Dedifferentiated amniotic fluid mesenchymal stem cell (primary cell): ENCODE measurements at regions not wholly inside any gene's neighbourhood (a gene's known extent, or its start where the extent isn't known, plus 50 kb on each side); places are given as distances from the start of the nearest gene placed in this dataset.
A peak's percentile ranks its signal among the peaks of the same experiment; 100 is the strongest.
"Not testable (repeated sequence)": the region's sequence is repeated elsewhere in the genome, so short reads cannot be mapped to it uniquely, and the experiment has no call there.

Source experiments
- DNase-seq: peaks from one replicate; pipeline ENCODE4 v3.0.0-alpha.2; 2016; ENCODE audit errors: extremely low spot score

- DNase-seq: no peak
Measured at GRCh38 chr1:177891809-177892208, 78.0 kb downstream of the SEC16B start.

- no peak for DNase-seq
Measured at GRCh38 chr1:177890479-177890878, 79.4 kb downstream of the SEC16B start.

DNA sequence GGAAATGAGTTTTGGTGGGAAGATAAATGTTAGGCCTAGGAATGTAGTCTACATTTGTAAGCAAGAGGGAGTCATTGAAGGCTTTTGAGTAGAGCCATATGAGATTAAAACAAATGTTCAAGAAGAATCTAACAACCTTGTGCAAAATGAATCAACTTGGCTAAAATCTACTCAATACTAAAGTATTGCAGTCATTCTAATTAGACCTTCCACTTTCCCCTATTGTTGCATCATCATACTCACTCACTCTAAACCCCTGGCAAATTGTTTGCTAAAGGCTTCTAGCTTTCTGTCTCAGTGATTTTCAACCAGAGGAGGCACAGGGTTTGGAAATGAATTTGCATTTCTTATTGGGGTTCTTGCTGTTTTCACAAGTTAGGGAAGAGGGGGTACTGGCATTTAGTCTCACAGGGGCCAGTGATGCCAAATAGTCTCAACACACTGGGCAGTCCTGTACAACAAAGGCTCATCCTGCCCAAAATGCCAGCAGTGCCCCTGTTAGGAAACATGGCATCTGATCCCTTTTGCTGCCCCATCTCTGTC lies 85.3 kb downstream of the SEC16B start:
- DNase-seq: no peak

GRCh38 chr1:177883581-177883980 lies 86.3 kb downstream of the SEC16B start:
- no peak for DNase-seq

DNA sequence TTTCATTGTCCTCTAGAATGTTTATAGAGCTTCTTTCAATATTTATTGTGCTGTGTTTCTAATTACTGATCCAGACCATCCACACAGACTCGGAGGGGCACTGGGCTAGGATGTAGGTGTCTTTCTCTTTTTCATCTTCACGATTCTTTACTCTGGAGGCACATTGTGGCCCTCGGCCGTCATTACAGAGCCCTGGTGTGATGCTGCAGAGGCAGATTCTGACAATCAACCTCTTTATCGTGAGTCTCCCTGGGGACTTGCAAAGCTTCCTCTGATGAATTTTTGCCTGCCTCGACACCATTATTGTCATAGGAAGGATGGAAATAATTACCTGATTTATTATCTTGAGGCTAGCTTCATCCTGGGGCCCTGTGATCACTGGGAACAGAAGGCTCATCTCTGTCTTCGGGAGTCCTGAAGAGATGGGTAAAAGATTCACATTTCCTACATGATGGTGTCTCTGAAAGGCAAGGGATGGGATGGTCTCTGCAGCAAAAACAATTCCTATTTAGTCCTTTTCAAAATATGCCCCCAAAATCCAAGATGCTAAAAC lies 89.4 kb downstream of the SEC16B start:
- DNase-seq: no peak

DNA sequence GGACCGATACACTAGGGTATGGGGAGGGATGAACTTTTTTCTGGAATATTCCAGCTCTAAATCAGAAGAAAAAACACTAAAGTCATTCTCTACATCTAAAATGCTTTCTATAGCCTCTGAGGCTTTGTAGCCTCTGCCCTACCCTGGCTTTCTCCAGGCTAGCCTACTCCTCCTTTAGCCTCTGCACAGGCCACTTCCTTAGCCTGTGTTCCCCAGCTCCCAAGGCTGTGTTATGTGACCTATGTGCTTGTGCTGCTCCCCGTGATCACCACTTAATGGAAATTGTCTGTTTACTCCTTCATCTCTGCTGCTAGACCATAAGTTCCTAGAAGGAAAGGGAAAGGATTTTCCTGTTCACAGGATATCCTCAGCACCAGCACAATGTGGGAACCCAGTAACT lies 92.8 kb downstream of the SEC16B start:
- no peak for DNase-seq

GRCh38 chr1:177873238-177873637 lies 96.6 kb downstream of the SEC16B start:
- DNase-seq: peak; percentile 48

DNA sequence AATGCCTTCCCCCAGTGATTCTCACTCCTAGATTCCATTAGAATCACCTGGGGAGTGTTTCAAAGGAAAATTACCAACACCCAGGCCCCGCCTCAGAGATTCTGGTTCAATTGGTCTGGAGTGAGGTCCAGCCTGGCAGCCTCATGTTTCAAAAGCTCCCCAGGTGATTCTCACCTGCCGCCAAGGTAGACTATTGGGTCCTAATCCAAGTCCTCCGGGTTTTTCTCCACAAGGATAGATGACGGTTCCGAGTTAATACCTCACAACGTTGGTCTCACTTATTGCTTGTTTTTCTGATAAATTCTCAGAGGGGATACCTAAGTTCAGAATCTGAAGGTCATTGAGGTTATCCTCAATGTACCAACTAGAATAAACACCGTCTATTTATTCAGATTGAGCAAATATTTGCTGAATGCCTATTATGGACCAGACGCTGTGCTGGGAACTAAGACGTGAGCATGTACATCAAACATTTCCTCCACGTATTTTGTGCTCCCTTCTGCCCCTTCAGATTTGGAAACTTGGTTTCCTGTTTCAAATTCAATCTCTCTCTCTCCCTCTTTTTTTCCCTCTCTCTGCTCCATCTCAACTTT lies 97.5 kb downstream of the SEC16B start:
- DNase-seq: no peak

DNA sequence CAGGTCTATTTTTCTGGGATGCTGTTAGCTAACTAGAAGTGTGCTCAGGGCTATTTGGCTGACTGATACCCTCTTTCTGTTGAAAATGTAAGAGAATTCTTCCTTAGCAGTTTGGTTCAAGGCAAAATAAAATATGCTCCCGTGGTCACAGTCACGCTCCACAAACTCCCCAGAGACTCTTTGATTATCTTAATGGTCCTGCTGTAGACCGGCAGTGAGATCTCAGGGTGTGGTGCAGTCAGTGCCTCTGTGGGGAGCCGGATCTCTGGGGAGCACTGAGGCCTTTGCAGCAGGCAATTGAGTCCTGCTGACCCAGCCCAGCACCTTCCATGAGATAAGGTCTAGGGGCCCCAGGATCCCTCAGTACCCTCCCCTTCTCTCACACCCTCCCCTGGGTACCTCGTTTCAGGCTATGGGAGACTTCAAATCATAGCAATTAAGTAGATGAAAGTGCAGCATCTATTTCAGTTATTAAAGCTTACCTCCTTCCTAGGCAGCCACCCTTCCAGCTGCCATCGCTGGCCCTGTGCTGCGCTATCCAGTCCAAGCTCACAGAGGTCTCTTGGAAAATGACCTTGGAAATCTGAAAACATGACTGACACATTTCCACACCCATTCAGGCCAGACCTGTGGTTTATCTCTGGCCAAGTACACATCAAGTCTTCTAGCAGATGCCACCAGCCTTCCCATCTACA lies 98.1 kb downstream of the SEC16B start:
- no peak for DNase-seq

- DNase-seq: no peak
Measured at GRCh38 chr1:177869586-177869985, 100.3 kb downstream of the SEC16B start.

DNA sequence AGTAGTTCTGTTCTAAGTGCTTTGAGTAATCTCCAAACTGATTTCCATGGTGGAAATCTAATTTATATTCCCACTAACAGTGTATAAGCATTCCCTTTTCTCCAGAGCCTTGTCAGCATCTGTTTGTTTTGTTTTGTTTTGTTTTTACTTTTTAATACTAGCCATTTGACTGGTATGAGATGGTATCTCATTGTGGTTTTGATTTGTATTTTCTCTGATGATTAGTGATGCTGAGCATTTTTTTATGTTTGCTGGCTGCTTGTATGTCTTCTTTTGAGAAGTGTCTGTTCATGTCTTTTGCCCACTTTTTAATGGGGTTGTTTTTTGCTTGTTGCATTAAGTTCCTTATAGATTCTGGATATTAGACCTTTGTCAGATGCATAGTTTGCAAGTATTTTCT lies 100.8 kb downstream of the SEC16B start:
- DNase-seq: not testable (repeated sequence)

DNA sequence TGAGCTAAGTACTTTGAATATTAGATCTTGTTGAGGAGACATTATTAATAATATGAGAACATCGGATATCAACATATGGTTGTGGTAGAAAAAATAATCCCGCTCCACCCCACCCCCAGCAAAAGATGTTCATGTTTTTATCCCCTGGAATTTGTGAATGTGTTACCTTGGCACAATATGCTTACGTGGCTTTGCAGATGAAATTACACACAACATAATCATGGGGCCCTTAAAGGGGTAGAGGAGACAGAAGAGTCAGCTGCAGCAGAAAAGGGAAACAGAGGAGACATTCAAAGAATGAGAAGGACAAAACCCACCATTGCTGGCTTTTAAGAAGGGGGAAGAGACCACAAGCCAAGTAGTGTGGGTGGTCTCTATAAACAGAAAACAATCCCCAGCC lies 104.1 kb downstream of the SEC16B start:
- no peak for DNase-seq

DNA sequence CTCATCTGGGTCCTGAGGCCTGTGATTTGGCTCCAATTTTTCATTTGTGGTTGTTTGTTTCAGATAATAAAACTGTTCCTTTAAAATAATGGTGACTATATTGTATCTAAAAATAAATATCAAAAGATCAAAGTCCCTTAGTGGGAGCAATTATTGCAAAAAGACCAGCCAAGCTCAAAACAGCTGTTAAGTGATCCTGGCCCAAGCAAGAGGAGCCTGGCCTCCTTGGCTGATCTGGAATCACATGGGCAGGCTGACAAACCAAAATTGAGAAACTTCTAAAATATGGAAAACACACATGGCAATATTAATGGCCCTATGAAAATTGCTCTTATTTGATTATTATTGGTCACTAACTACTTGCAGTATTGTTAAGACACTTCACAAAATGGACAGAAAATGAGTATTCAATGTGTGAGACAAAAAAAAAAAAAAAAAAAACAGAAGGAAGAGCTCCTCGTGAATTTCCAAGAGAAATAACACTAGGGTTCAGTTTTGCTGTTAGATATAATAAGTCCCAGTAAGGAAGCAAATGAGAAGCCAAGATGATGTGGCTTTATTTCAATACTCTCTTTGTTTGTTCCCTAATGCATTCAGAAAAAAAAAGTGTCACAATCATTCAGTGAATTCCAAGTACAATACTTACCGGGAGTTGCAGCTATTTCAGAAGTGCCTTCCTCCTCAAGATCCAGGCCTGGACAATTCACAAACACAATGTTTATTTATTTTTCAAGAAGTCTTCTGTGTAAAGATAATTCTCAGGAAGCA lies 105.1 kb downstream of the SEC16B start:
- DNase-seq: no peak

DNA sequence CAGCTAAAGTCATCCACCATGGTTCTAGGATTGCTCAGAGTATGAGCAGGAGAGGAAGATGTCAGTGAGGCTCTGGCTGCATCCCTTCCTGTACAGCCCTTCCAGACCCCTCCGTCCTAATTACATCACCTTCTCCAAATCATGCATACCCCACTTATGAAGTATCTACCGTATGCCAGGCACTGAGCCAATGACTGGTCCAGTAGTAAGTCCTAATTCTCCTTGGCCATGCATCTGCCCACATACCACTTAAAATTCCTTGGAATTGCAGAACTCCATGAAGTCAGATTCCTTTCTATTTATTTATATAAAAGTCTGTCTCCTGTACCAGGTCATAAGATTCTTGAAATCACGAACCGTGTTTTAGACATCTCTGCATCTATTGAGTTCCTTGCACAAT lies 106.1 kb downstream of the SEC16B start:
- no peak for DNase-seq

GRCh38 chr1:177862916-177863315 lies 106.9 kb downstream of the SEC16B start:
- no peak for DNase-seq

GRCh38 chr1:177859572-177859971 lies 110.3 kb downstream of the SEC16B start:
- no peak for DNase-seq

GRCh38 chr1:177858332-177858821 lies 111.5 kb downstream of the SEC16B start:
- no peak for DNase-seq

DNA sequence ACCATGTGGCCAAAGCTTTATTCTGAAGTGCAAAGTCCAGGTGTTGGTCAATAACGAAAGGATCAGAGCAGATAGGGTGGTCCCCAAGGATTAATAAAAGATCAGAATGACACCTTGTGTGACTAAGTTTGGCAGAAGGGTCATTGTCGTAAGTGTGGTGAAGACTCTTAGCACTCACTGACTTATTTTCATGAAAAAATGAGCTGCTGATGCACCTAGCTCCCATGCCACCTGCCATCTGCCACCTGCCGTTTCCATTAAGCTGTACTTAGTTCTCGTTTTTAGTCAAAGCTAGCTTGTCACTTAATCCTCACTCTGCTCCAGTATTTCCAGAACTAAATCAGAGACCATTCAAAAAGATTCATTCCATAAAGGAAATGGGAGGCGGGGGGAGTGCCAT lies 112.6 kb downstream of the SEC16B start:
- DNase-seq: no peak

GRCh38 chr1:177854951-177855350 lies 114.9 kb downstream of the SEC16B start:
- DNase-seq: no peak

- no peak for DNase-seq
Measured at GRCh38 chr1:177849579-177850290, 120.1 kb downstream of the SEC16B start.

- no peak for DNase-seq
Measured at GRCh38 chr1:177849130-177849529, 120.7 kb downstream of the SEC16B start.

GRCh38 chr1:177848577-177848976 lies 121.3 kb downstream of the SEC16B start:
- no peak for DNase-seq
